ENCODE measurements at regions not wholly inside any gene's neighbourhood (a gene's known extent, or its start where the extent isn't known, plus 50 kb on each side); places are given as distances from the start of the nearest gene placed in this dataset.

DNA sequence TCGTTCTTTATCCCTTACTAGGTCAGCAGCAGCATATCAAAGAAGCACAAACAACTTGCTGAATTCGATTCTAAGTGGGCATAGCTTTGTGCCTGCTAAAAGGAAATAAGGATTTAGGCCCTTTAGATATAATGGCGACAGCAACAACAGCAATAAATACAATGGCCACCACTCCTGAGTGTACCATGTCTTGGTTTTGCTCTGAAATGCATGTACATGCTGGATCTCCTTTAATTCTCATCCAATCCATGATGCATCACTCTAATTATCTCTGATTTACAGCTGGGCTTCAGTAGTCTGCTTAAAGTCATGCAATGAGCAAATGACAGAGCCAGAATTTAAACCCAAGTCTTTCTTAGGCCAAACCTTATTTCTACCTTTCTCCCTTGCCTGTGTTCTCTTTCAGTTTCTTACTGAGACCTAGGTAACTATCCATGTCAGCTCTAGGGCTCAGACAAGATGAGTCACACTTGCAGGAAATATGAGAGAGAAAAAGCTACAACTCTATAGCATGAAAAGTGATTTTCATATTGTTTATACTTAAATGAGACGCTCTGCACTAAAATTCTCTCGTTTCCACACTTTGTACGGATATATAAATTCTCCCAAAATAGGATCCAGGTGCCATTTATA lies 111.8 kb downstream of the HMHB1 start:
- no peak for TF ChIP-seq ZBTB7A (IDR thresholded peaks at IDR 0.05; ENCODE audit: low read depth)
- no peak for TF ChIP-seq REST (IDR thresholded peaks at IDR 0.05; ENCODE audit: low read depth)
- TF ChIP-seq RAD21 (IDR thresholded peaks at IDR 0.05; ENCODE audit: low read depth): no peak
- TF ChIP-seq MAX (IDR thresholded peaks at IDR 0.05): no peak
- TF ChIP-seq TAF1 (IDR thresholded peaks at IDR 0.05; ENCODE audit: low read depth): no peak
- no peak for TF ChIP-seq YY1 (IDR thresholded peaks at IDR 0.05; ENCODE audit: low read depth)
- no peak for TF ChIP-seq FOXM1 (IDR thresholded peaks at IDR 0.05; ENCODE audit: borderline replicate concordance, low read depth)

DNA sequence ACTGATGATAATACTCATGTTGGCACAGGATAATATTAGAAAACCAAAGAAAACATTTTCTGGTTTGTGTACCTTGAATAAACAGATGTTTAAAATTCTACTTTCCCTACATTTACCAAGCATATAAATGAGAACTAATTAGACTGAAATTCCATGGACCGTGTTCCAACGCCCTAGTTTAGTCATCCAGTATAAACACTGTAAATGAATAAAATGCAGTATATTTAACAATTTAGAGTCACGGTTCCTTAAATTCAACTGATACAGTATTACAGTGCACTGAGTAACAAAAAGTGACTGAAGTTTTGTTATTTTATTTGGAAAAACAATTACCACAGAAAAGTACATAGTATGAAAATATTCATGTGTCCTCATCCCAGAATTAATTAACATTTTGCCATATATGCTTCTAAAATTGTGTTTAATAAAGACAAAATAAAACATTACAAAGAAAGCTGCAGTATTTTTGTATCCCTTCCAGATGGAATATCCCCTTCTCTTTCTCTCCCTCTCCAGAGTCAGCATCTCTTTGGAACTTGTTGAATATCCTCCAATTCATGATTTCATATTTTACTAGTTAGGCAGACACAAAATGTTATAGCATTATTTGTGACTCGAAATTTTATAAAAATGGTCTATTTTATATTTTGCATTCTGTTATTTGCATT lies 112.5 kb downstream of the HMHB1 start:
- TF ChIP-seq ZBTB7A (IDR thresholded peaks at IDR 0.05; ENCODE audit: low read depth) (no peak), REST (IDR thresholded peaks at IDR 0.05; ENCODE audit: low read depth) (no peak), TAF1 (IDR thresholded peaks at IDR 0.05; ENCODE audit: low read depth) (no peak)

DNA sequence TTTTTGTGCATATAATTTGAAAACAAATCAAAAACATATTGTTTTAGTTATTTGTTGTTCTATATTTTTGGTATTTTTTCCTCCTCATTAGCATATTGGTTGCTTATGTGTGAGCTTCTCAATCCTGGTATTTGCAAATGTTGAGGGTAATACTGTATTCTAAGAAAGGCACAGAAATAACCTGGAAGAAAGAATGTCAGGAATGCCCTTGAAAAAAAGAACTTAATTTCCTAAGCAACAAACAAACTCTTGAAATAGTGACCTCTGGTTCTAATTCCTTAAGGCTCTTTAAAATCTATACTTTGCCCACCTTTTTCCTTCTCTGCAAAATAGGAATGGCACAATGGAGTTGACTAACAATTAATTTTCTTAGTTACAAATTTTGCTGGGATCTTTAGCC lies 117.5 kb downstream of the HMHB1 start:
- TF ChIP-seq NFIC (IDR thresholded peaks at IDR 0.05) (no peak), CREB1 (IDR thresholded peaks at IDR 0.05; ENCODE audit: low read depth) (no peak), MAX (IDR thresholded peaks at IDR 0.05) (no peak), TAF1 (IDR thresholded peaks at IDR 0.05; ENCODE audit: low read depth) (no peak), FOXM1 (IDR thresholded peaks at IDR 0.05; ENCODE audit: borderline replicate concordance, low read depth) (no peak), REST (IDR thresholded peaks at IDR 0.05; ENCODE audit: low read depth) (no peak), EGR1 (IDR thresholded peaks at IDR 0.05) (no peak)

DNA sequence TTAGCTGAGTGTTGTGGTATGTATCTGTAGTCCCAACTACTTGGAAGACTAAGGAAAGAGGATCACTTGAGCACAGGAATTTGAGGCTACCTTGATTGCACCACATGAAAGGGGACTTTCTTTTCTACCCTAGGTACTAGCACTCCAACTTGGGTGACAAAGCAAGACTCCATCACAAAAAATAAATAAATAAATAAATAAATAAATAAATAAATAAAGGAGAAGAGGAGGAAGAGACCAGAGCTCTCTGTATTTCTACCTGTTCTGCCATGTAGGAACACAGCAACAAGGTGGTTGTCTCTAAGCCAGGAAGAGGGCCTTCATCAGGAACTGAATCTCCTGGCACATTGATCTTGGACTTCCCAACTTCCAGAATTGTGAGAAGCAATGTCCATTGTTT lies 118.6 kb downstream of the HMHB1 start:
- TF ChIP-seq YY1 (IDR thresholded peaks at IDR 0.05; ENCODE audit: low read depth) (no peak), TEAD4 (IDR thresholded peaks at IDR 0.05) (no peak), FOXM1 (IDR thresholded peaks at IDR 0.05; ENCODE audit: borderline replicate concordance, low read depth) (no peak), CREB1 (IDR thresholded peaks at IDR 0.05; ENCODE audit: low read depth) (no peak), MAX (IDR thresholded peaks at IDR 0.05) (no peak), NFIC (IDR thresholded peaks at IDR 0.05) (no peak), REST (IDR thresholded peaks at IDR 0.05; ENCODE audit: low read depth) (no peak), EP300 (IDR thresholded peaks at IDR 0.05; ENCODE audit: borderline replicate concordance) (no peak), EGR1 (IDR thresholded peaks at IDR 0.05) (no peak), ZBTB7A (IDR thresholded peaks at IDR 0.05; ENCODE audit: low read depth) (no peak), TCF12 (IDR thresholded peaks at IDR 0.05; ENCODE audit: low read depth) (no peak), USF1 (IDR thresholded peaks at IDR 0.05) (no peak), TAF1 (IDR thresholded peaks at IDR 0.05; ENCODE audit: low read depth) (no peak), RAD21 (IDR thresholded peaks at IDR 0.05; ENCODE audit: low read depth) (no peak), CEBPB (IDR thresholded peaks at IDR 0.05) (no peak)

Measured in Ishikawa (cell line).